IPS-18a (cell line): ENCODE measurements at regions not wholly inside any gene's neighbourhood (a gene's known extent, or its start where the extent isn't known, plus 50 kb on each side); places are given as distances from the start of the nearest gene placed in this dataset.

Experiments used
- H3K27ac ChIP-seq: one replicate; pipeline ENCODE4 v1.5.1; 2013; ENCODE audit warnings: low read length
- H3K27me3 ChIP-seq: one replicate; pipeline ENCODE4 v1.6.1; 2013; ENCODE audit warnings: mild to moderate bottlenecking, low read length; ENCODE audit not compliant: control insufficient read depth, insufficient read depth
- H3K36me3 ChIP-seq: one replicate; pipeline ENCODE4 v1.6.1; 2013; ENCODE audit warnings: low read depth, low read length; ENCODE audit not compliant: control insufficient read depth
- H3K4me1 ChIP-seq: one replicate; pipeline ENCODE4 v1.6.1; 2013; ENCODE audit warnings: low read depth, low read length; ENCODE audit not compliant: control insufficient read depth
- H3K4me3 ChIP-seq: one replicate; pipeline ENCODE4 v1.5.1; 2013; ENCODE audit warnings: low read length
- H3K9ac ChIP-seq: one replicate; pipeline ENCODE4 v1.6.1; 2013; ENCODE audit warnings: mild to moderate bottlenecking, low read length, moderate library complexity
- H3K9me3 ChIP-seq: one replicate; pipeline ENCODE4 v1.6.1; 2013; ENCODE audit warnings: low read depth, low read length; ENCODE audit not compliant: control insufficient read depth

- Histone ChIP-seq H3K9me3 (peaks cover 3% of the 10 kb centered on the region), H3K4me3 (no peak overlapping the region), H3K9ac (no peak overlapping the region), H3K27me3 (no peaks in the 10 kb centered on the region), H3K36me3 (no peaks in the 10 kb centered on the region), H3K4me1 (no peaks in the 10 kb centered on the region), H3K27ac (no peak overlapping the region)
Observed at GRCh38 chr13:97082461-97083207, 88.4 kb upstream of the OXGR1 start.

DNA sequence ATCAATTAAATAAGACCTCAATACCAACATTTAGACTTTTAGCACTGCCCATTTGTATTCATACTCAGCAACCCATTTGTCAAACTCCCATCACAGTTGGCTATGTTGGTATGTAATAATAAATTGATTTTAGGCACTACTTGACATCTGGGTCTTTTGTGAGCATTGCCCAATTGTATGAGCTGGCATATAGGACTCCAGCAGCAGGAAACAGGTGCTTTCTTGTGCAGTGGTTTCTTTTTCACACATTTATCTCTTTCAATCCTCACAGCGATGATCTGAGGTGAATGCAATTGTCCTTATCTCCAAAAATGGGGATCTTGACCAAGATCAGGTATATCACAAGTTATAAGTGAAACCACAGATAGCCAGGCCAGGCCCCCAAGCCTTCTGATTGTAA, 96.9 kb upstream of the OXGR1 start:
- Histone ChIP-seq H3K9me3 (peaks cover 7% of the 10 kb centered on the region), H3K27ac (no peak overlapping the region), H3K4me3 (no peak overlapping the region), H3K27me3 (no peaks in the 10 kb centered on the region), H3K4me1 (no peaks in the 10 kb centered on the region), H3K36me3 (no peaks in the 10 kb centered on the region), H3K9ac (no peak overlapping the region)

- H3K9ac ChIP-seq = no peak overlapping the region
- no peaks in the 10 kb centered on the region for H3K4me1 ChIP-seq
- H3K4me3 ChIP-seq = no peak overlapping the region
- no peaks in the 10 kb centered on the region for H3K36me3 ChIP-seq
- H3K27ac ChIP-seq = no peak overlapping the region
- no peaks in the 10 kb centered on the region for H3K27me3 ChIP-seq
- no peaks in the 10 kb centered on the region for H3K9me3 ChIP-seq
Observed at GRCh38 chr13:97100821-97101220, 106.5 kb upstream of the OXGR1 start.

GRCh38 chr13:97101912-97102708, 107.8 kb upstream of the OXGR1 start:
- Histone ChIP-seq H3K27me3 (no peaks in the 10 kb centered on the region), H3K9ac (no peak overlapping the region), H3K36me3 (no peaks in the 10 kb centered on the region), H3K27ac (no peak overlapping the region), H3K4me1 (no peaks in the 10 kb centered on the region), H3K4me3 (no peak overlapping the region), H3K9me3 (no peaks in the 10 kb centered on the region)

GRCh38 chr13:97106323-97106722, 112.0 kb upstream of the OXGR1 start:
- H3K4me1 ChIP-seq = no peaks in the 10 kb centered on the region
- H3K4me3 ChIP-seq = no peak overlapping the region
- H3K27ac ChIP-seq = no peak overlapping the region
- H3K27me3 ChIP-seq = no peaks in the 10 kb centered on the region
- H3K9me3 ChIP-seq = no peaks in the 10 kb centered on the region
- no peak overlapping the region for H3K9ac ChIP-seq
- H3K36me3 ChIP-seq = no peaks in the 10 kb centered on the region

GRCh38 chr13:97107815-97108529, 113.7 kb upstream of the OXGR1 start:
- Histone ChIP-seq H3K4me1 (no peaks in the 10 kb centered on the region), H3K9ac (no peak overlapping the region), H3K9me3 (no peaks in the 10 kb centered on the region), H3K4me3 (no peak overlapping the region), H3K36me3 (no peaks in the 10 kb centered on the region), H3K27me3 (no peaks in the 10 kb centered on the region), H3K27ac (no peak overlapping the region)

DNA sequence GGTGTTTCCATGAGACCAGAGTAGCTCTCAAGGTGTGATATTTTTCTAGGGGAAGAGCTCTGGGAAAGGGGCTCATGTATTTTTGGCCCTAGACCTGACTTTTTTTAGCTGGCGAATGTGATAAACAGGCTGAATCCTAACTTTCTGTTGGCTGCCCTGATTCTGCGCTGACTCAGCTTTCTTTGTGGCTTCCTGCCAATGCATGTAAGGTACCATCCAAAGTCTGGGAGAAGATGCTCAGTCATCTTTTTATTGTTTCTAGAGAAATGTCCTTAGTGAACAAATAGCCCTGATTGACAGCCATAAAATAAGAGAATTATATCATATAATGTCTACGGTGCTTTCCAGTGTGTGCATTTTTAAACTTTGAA, 113.6 kb upstream of the MBNL2 start:
- no peaks in the 10 kb centered on the region for H3K36me3 ChIP-seq
- no peak overlapping the region for H3K9ac ChIP-seq
- no peaks in the 10 kb centered on the region for H3K27me3 ChIP-seq
- H3K4me3 ChIP-seq = no peak overlapping the region
- no peak overlapping the region for H3K27ac ChIP-seq
- H3K9me3 ChIP-seq = no peaks in the 10 kb centered on the region
- no peaks in the 10 kb centered on the region for H3K4me1 ChIP-seq

DNA sequence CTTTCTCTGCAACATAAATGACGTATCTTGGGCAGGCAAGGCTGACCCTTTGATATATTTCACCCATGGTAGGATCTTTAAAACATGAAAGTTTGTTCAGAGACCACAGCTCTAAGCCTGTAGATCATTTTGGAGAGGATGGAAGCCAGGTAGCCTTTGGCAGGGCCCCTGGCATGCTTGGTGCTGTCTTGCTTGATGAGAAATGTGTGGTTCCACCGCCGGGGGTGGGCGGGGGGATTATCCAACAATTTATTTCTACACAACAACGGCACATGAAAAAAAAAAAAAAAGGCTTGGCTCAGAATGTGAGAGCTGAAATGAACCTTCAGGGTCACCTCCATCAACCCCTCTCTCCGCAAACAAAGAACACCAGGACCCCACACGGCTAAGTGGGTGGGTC, 112.9 kb upstream of the MBNL2 start:
- Histone ChIP-seq H3K27ac (no peak overlapping the region), H3K9ac (no peak overlapping the region), H3K4me3 (peak overlapping the region; percentile 32), H3K36me3 (no peaks in the 10 kb centered on the region), H3K9me3 (no peaks in the 10 kb centered on the region), H3K4me1 (no peaks in the 10 kb centered on the region), H3K27me3 (no peaks in the 10 kb centered on the region)

- Histone ChIP-seq H3K9ac (no peak overlapping the region), H3K9me3 (no peaks in the 10 kb centered on the region), H3K4me3 (peak overlapping the region; percentile 32), H3K27ac (no peak overlapping the region), H3K4me1 (no peaks in the 10 kb centered on the region), H3K27me3 (no peaks in the 10 kb centered on the region), H3K36me3 (no peaks in the 10 kb centered on the region)
Observed at GRCh38 chr13:97109841-97110492, 112.2 kb upstream of the MBNL2 start.

DNA sequence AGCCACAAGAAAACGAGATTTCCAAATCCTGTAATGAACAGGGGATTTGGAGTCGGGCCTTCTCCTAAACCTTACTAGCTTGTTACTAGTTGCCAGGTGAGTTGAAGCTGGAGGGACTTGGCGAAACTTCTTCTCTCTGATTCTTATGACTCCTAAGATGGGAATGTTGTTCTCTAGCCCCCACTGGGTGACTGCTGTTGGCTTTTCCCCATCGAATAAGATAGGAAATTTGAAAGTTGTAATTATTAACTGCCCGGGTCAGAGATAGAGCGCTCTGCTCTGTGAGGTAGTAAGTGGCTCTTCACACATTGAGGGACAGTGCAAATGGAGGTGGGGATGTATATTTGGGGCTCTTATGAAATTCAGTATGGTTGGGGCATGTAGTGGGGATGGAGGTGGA, 111.2 kb upstream of the MBNL2 start:
- H3K4me1 ChIP-seq = no peaks in the 10 kb centered on the region
- no peak overlapping the region for H3K27ac ChIP-seq
- no peak overlapping the region for H3K4me3 ChIP-seq
- H3K9ac ChIP-seq = no peak overlapping the region
- no peaks in the 10 kb centered on the region for H3K9me3 ChIP-seq
- no peaks in the 10 kb centered on the region for H3K36me3 ChIP-seq
- no peaks in the 10 kb centered on the region for H3K27me3 ChIP-seq

DNA sequence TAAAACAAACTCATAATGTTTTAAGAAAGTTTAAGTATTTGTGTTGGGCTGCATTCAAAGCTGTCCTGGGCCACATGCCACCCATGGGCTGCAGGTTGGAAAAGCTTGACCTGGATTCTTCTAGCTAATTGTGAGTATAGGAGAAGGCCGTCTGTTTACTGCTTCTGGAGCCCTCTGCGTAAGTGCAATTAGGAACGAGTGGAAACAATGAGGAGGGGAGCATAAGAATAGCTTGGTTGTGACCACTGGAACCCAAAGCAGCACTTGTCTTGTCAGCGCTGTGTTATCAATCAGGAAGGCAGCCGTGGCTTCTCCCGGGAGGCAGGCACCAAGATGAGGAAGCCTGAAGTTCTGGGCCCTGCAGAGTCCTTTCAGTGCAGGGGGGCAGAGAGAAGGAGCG, 110.4 kb upstream of the MBNL2 start:
- no peak overlapping the region for H3K27ac ChIP-seq
- no peaks in the 10 kb centered on the region for H3K36me3 ChIP-seq
- peaks cover 1% of the 10 kb centered on the region for H3K4me1 ChIP-seq

More for the DNA sequence above, 110.4 kb upstream of the MBNL2 start:
- Histone ChIP-seq H3K9me3 (no peaks in the 10 kb centered on the region), H3K4me3 (no peak overlapping the region), H3K9ac (no peak overlapping the region), H3K27me3 (no peaks in the 10 kb centered on the region)
